ENCODE measurements at regions not wholly inside any gene's neighbourhood (a gene's known extent, or its start where the extent isn't known, plus 50 kb on each side); places are given as distances from the start of the nearest gene placed in this dataset.

DNA sequence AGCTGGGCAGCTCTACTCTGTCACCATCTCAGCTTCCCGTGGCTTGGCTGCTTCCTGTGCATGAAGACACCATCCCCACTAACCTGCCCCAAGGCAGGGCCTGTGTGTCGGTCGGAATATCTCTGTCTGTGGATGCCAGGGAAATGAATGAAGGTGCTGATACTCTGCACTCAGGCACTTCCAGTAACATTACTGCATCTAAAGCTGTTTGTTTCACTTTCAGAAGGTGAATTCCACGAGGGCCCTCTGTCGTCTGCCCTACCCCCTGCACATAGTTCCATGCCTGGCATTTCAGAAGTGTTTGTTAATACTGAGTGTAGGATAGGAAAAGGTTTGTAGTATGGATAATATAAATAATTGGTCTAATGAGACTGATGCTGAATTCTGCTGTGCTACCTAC, 114.7 kb upstream of the GMDS start:
- H3K36me3 ChIP-seq (ENCODE audit: control insufficient read depth in 1 of 2, insufficient read depth in 2 of 2, low read length in 2 of 2) = no peaks in the 10 kb centered on the region
- RAD21 ChIA-PET (ENCODE audit: low non-redundant PET in 1 of 2, low total read pairs in 2 of 2, uncharacterized antibody in 2 of 2, unreplicated experiment in 2 of 2) = no interaction called here
- no peak overlapping the region for H3K9ac ChIP-seq (ENCODE audit: low read length)
- no peaks in the 10 kb centered on the region for H3K9me3 ChIP-seq (ENCODE audit: control insufficient read depth in 1 of 2, insufficient read depth in 1 of 2, low read depth in 1 of 2, low read length in 2 of 2)
- H3K9me2 ChIP-seq (ENCODE audit: insufficient read depth) = no peaks in the 10 kb centered on the region
- no peaks in the 10 kb centered on the region for H3K4me1 ChIP-seq (ENCODE audit: control insufficient read depth in 1 of 2, insufficient read depth in 2 of 2, low read length in 2 of 2)
- CTCF ChIA-PET = no interaction called here
- H3K79me2 ChIP-seq (ENCODE audit: insufficient read depth, low read length) = no peaks in the 10 kb centered on the region
- TF ChIP-seq CBX3 (IDR thresholded peaks at IDR 0.05; ENCODE audit: low read depth) (no peak), SP1 (IDR thresholded peaks at IDR 0.05; ENCODE audit: low read depth) (no peak), EZH2phosphoT487 (IDR thresholded peaks at IDR 0.05; ENCODE audit: borderline replicate concordance) (no peak), ZNF274 (IDR thresholded peaks at IDR 0.05; ENCODE audit: low read depth, low read length) (no peak), POLR2AphosphoS5 (IDR thresholded peaks at IDR 0.05; ENCODE audit: low read depth, low read length) (no peak), CEBPB (IDR thresholded peaks at IDR 0.05; ENCODE audit: low read depth) (no peak), TCF7L2 (IDR thresholded peaks at IDR 0.05; ENCODE audit: borderline replicate concordance, extremely low read depth, insufficient read depth, insufficient read length) (no peak), ZBTB33 (IDR thresholded peaks at IDR 0.05; ENCODE audit: extremely low read depth, insufficient replicate concordance, low read length) (no peak), JUND (IDR thresholded peaks at IDR 0.05) (no peak), ELF1 (IDR thresholded peaks at IDR 0.05; ENCODE audit: borderline replicate concordance, low read depth) (no peak), ATF3 (IDR thresholded peaks at IDR 0.05) (no peak), EGR1 (IDR thresholded peaks at IDR 0.05; ENCODE audit: low read depth) (no peak), REST (IDR thresholded peaks at IDR 0.05; ENCODE audit: low read depth) (no peak), ZFX (IDR thresholded peaks at IDR 0.05) (no peak), YY1 (IDR thresholded peaks at IDR 0.05; ENCODE audit: extremely low read depth, insufficient replicate concordance, low read depth, low read length) (no peak)
- H2AFZ ChIP-seq (ENCODE audit: low read depth, low read length, poor library complexity, severe bottlenecking) = no peak overlapping the region
- intact Hi-C loops (cut with micrococcal nuclease) = no loop called here
- no peak overlapping the region for H3K4me3 ChIP-seq (replicated peaks in 1 of 2; ENCODE audit: low read depth in 1 of 2, low read length in 2 of 2)
- H3K27ac ChIP-seq (ENCODE audit: low read depth, low read length) = no peak overlapping the region
- BruUV-seq (replicated peaks) = no TSS peak
- POLR2A ChIA-PET = no interaction called here
- no peak for ATAC-seq
- DNase-seq (ENCODE audit: low read depth, low spot score) = no peak
- H3K27me3 ChIP-seq (ENCODE audit: insufficient read depth, low read length) = no peaks in the 10 kb centered on the region
- H4K20me1 ChIP-seq (ENCODE audit: insufficient read depth) = no peaks in the 10 kb centered on the region; the same call in 1 of the 2 replicates
- no peak overlapping the region for H3K4me2 ChIP-seq (ENCODE audit: low read length)

All from HCT116 (cell line).